Suprapubic skin (tissue), 3 donors: ENCODE measurements at regions not wholly inside any gene's neighbourhood (a gene's known extent, or its start where the extent isn't known, plus 50 kb on each side); places are given as distances from the start of the nearest gene placed in this dataset.

Experiments
- EP300 ChIP-seq: sonication (generic); formaldehyde crosslinking; IDR thresholded peaks from one replicate; pipeline ENCODE4 v1.6.1; 2017; ENCODE audit warnings: antibody characterized with exemption
- TF ChIP-seq, protein P1 (sequence below), 2 donors: fragments of 200-600 bp in 1 of 2; fragments of 450-650 bp in 1 of 2; sonication (generic) in 1 of 2; IDR thresholded peaks; one replicate each; pipeline ENCODE4 v1.5.1; 2016 to 2019; ENCODE audit warnings: antibody characterized with exemption in 2 of 2, mild to moderate bottlenecking in 1 of 2, moderate library complexity in 1 of 2

DNA sequence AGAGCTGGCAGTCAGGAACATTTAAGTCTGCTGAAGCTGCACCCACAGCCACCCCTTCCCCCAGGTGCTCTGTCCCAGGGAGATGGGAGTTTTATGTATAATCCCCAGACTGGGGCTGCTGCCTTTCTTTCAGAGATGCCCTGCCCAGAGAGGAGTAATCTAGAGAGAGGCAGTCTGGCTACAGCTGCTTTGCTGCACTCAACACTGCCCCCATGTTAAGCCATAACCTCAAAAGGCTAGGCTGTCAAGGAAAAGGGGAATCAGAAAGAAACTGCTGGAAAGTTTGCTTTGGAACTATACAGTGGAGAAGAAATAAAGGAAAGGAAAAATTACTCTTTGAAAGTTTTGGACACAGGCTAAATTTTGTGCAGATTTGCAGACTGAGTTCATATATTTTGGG, 127.2 kb downstream of the MACIR start:
- no peak for TF ChIP-seq EP300
- TF ChIP-seq, protein P1, sequence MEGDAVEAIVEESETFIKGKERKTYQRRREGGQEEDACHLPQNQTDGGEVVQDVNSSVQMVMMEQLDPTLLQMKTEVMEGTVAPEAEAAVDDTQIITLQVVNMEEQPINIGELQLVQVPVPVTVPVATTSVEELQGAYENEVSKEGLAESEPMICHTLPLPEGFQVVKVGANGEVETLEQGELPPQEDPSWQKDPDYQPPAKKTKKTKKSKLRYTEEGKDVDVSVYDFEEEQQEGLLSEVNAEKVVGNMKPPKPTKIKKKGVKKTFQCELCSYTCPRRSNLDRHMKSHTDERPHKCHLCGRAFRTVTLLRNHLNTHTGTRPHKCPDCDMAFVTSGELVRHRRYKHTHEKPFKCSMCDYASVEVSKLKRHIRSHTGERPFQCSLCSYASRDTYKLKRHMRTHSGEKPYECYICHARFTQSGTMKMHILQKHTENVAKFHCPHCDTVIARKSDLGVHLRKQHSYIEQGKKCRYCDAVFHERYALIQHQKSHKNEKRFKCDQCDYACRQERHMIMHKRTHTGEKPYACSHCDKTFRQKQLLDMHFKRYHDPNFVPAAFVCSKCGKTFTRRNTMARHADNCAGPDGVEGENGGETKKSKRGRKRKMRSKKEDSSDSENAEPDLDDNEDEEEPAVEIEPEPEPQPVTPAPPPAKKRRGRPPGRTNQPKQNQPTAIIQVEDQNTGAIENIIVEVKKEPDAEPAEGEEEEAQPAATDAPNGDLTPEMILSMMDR (IDR thresholded peaks at IDR 0.05) = no peak
